Trophoblast cell (in vitro differentiated cells and primary cell): ENCODE measurements at regions not wholly inside any gene's neighbourhood (a gene's known extent, or its start where the extent isn't known, plus 50 kb on each side); places are given as distances from the start of the nearest gene placed in this dataset.

Source experiments
- DNase-seq, 2 donors: peaks; one replicate each; pipeline ENCODE4 v3.0.0-alpha.2; 2016
- H2AFZ ChIP-seq: 2 replicates; pipeline ENCODE4 v1.6.1; 2013; ENCODE audit warnings: low read length, moderate library complexity, mild to moderate bottlenecking; ENCODE audit not compliant: insufficient read depth, poor library complexity
- H2AK5ac ChIP-seq: 2 replicates; pipeline ENCODE4 v1.6.1; 2013; ENCODE audit warnings: mild to moderate bottlenecking, low read length
- H2BK120ac ChIP-seq: 2 replicates; pipeline ENCODE4 v1.6.1; 2013; ENCODE audit warnings: low read length, mild to moderate bottlenecking, moderate library complexity; ENCODE audit not compliant: insufficient read depth, poor library complexity
- H2BK12ac ChIP-seq: 2 replicates; pipeline ENCODE4 v1.6.1; 2013; ENCODE audit warnings: mild to moderate bottlenecking, low read length, moderate library complexity
- H2BK5ac ChIP-seq: 2 replicates; pipeline ENCODE4 v1.6.1; 2013; ENCODE audit warnings: low read length, low read depth, moderate library complexity, mild to moderate bottlenecking; ENCODE audit not compliant: poor library complexity
- H3K14ac ChIP-seq: 2 replicates; pipeline ENCODE4 v1.6.1; 2013; ENCODE audit warnings: mild to moderate bottlenecking, low read length
- H3K18ac ChIP-seq: 2 replicates; pipeline ENCODE4 v1.6.1; 2013; ENCODE audit warnings: mild to moderate bottlenecking, low read length
- H3K23ac ChIP-seq: 2 replicates; pipeline ENCODE4 v1.6.1; 2013; ENCODE audit warnings: low read length
- H3K27ac ChIP-seq: 2 replicates; pipeline ENCODE4 v1.5.1; 2013; ENCODE audit warnings: low read depth, mild to moderate bottlenecking, inconsistent platforms, low read length, moderate library complexity
- H3K27me3 ChIP-seq: 2 replicates; pipeline ENCODE4 v1.6.1; 2013; ENCODE audit warnings: inconsistent platforms, mild to moderate bottlenecking, low read length, moderate library complexity; ENCODE audit not compliant: insufficient read depth
- H3K36me3 ChIP-seq, 2 experiments: 1 replicate in 1 of 2; 2 replicates in 1 of 2; pipeline ENCODE4 v1.6.1; 2013; ENCODE audit warnings: low read length in 2 of 2, mild to moderate bottlenecking in 2 of 2, moderate library complexity in 1 of 2; ENCODE audit not compliant: insufficient read depth in 2 of 2, control insufficient read depth in 1 of 2
- H3K4ac ChIP-seq: 2 replicates; pipeline ENCODE4 v1.6.1; 2013; ENCODE audit warnings: low read depth, mild to moderate bottlenecking, low read length, moderate library complexity
- H3K4me1 ChIP-seq, 2 experiments: 1 replicate in 1 of 2; 2 replicates in 1 of 2; pipeline ENCODE4 v1.6.1; 2013; ENCODE audit warnings: low read length in 2 of 2, mild to moderate bottlenecking in 2 of 2, moderate library complexity in 1 of 2; ENCODE audit not compliant: insufficient read depth in 2 of 2, control insufficient read depth in 1 of 2
- H3K4me2 ChIP-seq: 2 replicates; pipeline ENCODE4 v1.6.1; 2013; ENCODE audit warnings: inconsistent platforms, mild to moderate bottlenecking, low read length, moderate library complexity
- H3K4me3 ChIP-seq: 2 replicates; pipeline ENCODE4 v1.5.1; 2013; ENCODE audit warnings: mild to moderate bottlenecking, low read depth, low read length, inconsistent platforms
- H3K79me1 ChIP-seq: one replicate; pipeline ENCODE4 v1.6.1; 2013; ENCODE audit warnings: low read length
- H3K79me2 ChIP-seq: 2 replicates; pipeline ENCODE4 v1.6.1; 2013; ENCODE audit warnings: low read length, mild to moderate bottlenecking; ENCODE audit not compliant: control insufficient read depth, insufficient read depth, poor library complexity
- H3K9ac ChIP-seq: 2 replicates; pipeline ENCODE4 v1.6.1; 2013; ENCODE audit warnings: mild to moderate bottlenecking, low read length
- H3K9me3 ChIP-seq: 2 replicates; pipeline ENCODE4 v1.6.1; 2013; ENCODE audit warnings: low read depth, mild to moderate bottlenecking, control low read depth, inconsistent platforms, low read length; ENCODE audit not compliant: insufficient read depth
- H4K12ac ChIP-seq: 2 replicates; pipeline ENCODE4 v1.6.1; 2013; ENCODE audit warnings: low read depth, mild to moderate bottlenecking, low read length, moderate library complexity
- H4K8ac ChIP-seq: 2 replicates; pipeline ENCODE4 v1.6.1; 2013; ENCODE audit warnings: low read depth, mild to moderate bottlenecking, low read length, moderate library complexity
- H4K91ac ChIP-seq: one replicate; pipeline ENCODE4 v1.6.1; 2013; ENCODE audit warnings: low read depth, mild to moderate bottlenecking, low read length, moderate library complexity
- WGBS: extraction: QIAGEN DNeasy Blood & Tissue Kit; methylation state at CpG from one replicate; pipeline ENCODE4 v1.1.7; 2013; ENCODE audit warnings: missing lambda C conversion rate; ENCODE audit not compliant: insufficient read length, insufficient coverage; ENCODE audit errors: extremely low coverage; 5-methylcytosine and 5-hydroxymethylcytosine counted together

- H4K12ac ChIP-seq = no peak overlapping the region
- no peak overlapping the region for H3K4ac ChIP-seq
- H3K14ac ChIP-seq = no peak overlapping the region
- no peaks in the 10 kb centered on the region for H3K36me3 ChIP-seq
- H2BK120ac ChIP-seq = no peak overlapping the region
- H3K4me3 ChIP-seq = no peak overlapping the region
- H4K91ac ChIP-seq = no peak overlapping the region
- WGBS = no CpG with 5 or more reads among the region's 1 CpG
- H3K4me2 ChIP-seq = no peak overlapping the region
- no peak overlapping the region for H4K8ac ChIP-seq
- peaks cover 4% of the 10 kb centered on the region for H3K9me3 ChIP-seq
- H3K79me1 ChIP-seq = no peaks in the 10 kb centered on the region
- H3K4me1 ChIP-seq = no peaks in the 10 kb centered on the region
- DNase-seq = peak in 1 of 2 donors; percentile 23
- no peak overlapping the region for H2BK12ac ChIP-seq
- no peaks in the 10 kb centered on the region for H3K27me3 ChIP-seq
- H3K27ac ChIP-seq = no peak overlapping the region
- no peak overlapping the region for H2AFZ ChIP-seq
- no peaks in the 10 kb centered on the region for H3K79me2 ChIP-seq
- no peak overlapping the region for H3K9ac ChIP-seq
- H3K18ac ChIP-seq = no peak overlapping the region
- H2AK5ac ChIP-seq = no peak overlapping the region
- H2BK5ac ChIP-seq = no peak overlapping the region
- no peak overlapping the region for H3K23ac ChIP-seq
Observed at GRCh38 chr6:159533016-159533415, 160.0 kb downstream of the SOD2 start.

GRCh38 chr6:159532155-159532554 is 160.9 kb downstream of the SOD2 start:
- Histone ChIP-seq H3K36me3 (no peaks in the 10 kb centered on the region), H3K23ac (no peak overlapping the region), H3K18ac (no peak overlapping the region), H2BK12ac (no peak overlapping the region), H4K91ac (no peak overlapping the region), H2BK5ac (no peak overlapping the region), H3K4ac (no peak overlapping the region), H3K4me2 (no peak overlapping the region), H3K9ac (no peak overlapping the region), H4K8ac (no peak overlapping the region), H3K9me3 (peaks cover 4% of the 10 kb centered on the region), H3K79me1 (no peaks in the 10 kb centered on the region), H3K27ac (no peak overlapping the region), H3K4me1 (no peaks in the 10 kb centered on the region), H4K12ac (no peak overlapping the region), H3K27me3 (no peaks in the 10 kb centered on the region), H3K4me3 (no peak overlapping the region), H2AFZ (no peak overlapping the region), H2BK120ac (no peak overlapping the region), H2AK5ac (no peak overlapping the region), H3K79me2 (no peaks in the 10 kb centered on the region), H3K14ac (no peak overlapping the region)
- WGBS = no CpG with 5 or more reads among the region's 6 CpGs
- no peak for DNase-seq

DNA sequence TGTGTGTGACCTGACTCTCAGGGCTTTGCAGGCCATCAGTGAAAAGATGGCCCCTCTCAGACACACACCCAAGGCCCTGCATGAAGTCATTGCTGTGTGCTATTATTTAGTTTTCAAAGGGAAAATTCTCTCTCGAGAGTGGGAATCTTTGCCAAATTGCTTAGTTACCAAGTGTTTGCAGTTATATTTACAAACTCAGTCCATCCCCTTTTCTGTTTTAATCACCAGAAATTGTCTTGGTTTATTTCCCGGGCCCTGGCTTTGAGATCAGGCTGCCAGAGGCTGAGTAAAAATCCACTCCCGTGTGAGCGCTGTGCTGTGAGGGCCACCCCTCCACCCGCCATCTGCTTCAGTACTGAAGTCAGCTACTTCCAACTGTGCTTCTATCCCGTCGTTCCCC is 163.1 kb downstream of the SOD2 start:
- Histone ChIP-seq H3K79me2 (no peaks in the 10 kb centered on the region), H3K4ac (no peak overlapping the region), H3K14ac (no peak overlapping the region), H3K9ac (no peak overlapping the region), H3K36me3 (no peaks in the 10 kb centered on the region), H3K79me1 (no peaks in the 10 kb centered on the region), H4K91ac (no peak overlapping the region), H3K23ac (no peak overlapping the region), H3K27me3 (no peaks in the 10 kb centered on the region), H3K9me3 (peaks cover 4% of the 10 kb centered on the region), H4K8ac (no peak overlapping the region), H3K4me2 (no peak overlapping the region), H3K18ac (no peak overlapping the region), H2BK5ac (no peak overlapping the region), H2BK12ac (no peak overlapping the region), H2BK120ac (no peak overlapping the region), H2AFZ (no peak overlapping the region), H2AK5ac (no peak overlapping the region), H3K4me1 (no peaks in the 10 kb centered on the region), H3K27ac (no peak overlapping the region), H4K12ac (no peak overlapping the region), H3K4me3 (no peak overlapping the region)
- WGBS = no CpG with 5 or more reads among the region's 7 CpGs
- DNase-seq = no peak

- Histone ChIP-seq H3K9me3 (peaks cover 1% of the 10 kb centered on the region), H3K4ac (no peak overlapping the region), H3K4me1 (no peaks in the 10 kb centered on the region), H3K4me2 (no peak overlapping the region), H4K8ac (no peak overlapping the region), H3K27ac (no peak overlapping the region), H2BK5ac (no peak overlapping the region), H4K91ac (no peak overlapping the region), H4K12ac (no peak overlapping the region), H3K27me3 (no peaks in the 10 kb centered on the region), H3K4me3 (no peak overlapping the region), H2BK12ac (no peak overlapping the region), H2AK5ac (no peak overlapping the region), H3K79me2 (no peaks in the 10 kb centered on the region), H2AFZ (no peak overlapping the region), H3K14ac (no peak overlapping the region), H3K36me3 (no peaks in the 10 kb centered on the region), H2BK120ac (no peak overlapping the region), H3K9ac (no peak overlapping the region), H3K79me1 (no peaks in the 10 kb centered on the region), H3K23ac (no peak overlapping the region), H3K18ac (no peak overlapping the region)
- WGBS = no CpG with 5 or more reads among the region's 1 CpG
- DNase-seq = no peak
Observed at GRCh38 chr6:159527351-159527750, 165.7 kb downstream of the SOD2 start.
